HT1080 (cell line): ENCODE measurements at regions not wholly inside any gene's neighbourhood (a gene's known extent, or its start where the extent isn't known, plus 50 kb on each side); places are given as distances from the start of the nearest gene placed in this dataset.

ENCODE experiments used
- DNase-seq: peaks from one replicate; pipeline ENCODE4 v3.0.0-alpha.2; 2015; ENCODE audit warnings: low read depth

DNA sequence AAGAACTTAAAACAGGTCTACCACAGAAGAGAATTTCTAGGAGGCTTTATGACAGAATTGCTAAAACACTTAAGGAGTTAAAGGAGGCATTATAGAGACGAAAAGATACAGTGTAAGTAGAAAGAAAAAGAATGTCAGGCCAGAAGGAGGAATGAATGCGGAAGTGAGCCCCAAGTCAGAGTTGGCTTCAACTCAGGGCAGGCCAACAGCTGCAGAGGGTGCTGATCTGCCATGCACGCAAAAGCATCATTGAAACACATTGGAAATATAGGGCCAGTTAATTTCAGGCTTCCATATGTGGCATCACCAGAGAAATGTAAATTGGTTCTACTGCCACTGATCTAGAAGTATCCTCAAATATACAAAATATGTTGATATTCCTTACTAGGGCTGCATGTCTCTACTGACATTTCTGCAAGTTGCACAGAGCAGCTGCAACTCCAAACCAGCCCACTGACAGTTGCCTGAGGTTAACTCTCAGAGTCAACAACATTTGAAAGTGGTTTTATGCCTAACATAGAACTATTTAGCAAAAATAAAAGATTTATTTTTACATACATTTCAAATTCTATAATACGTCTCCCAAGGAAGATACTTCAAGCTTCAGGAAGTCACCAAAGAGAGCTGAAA lies 324.1 kb downstream of the C11orf87 start:
- no peak for DNase-seq

DNA sequence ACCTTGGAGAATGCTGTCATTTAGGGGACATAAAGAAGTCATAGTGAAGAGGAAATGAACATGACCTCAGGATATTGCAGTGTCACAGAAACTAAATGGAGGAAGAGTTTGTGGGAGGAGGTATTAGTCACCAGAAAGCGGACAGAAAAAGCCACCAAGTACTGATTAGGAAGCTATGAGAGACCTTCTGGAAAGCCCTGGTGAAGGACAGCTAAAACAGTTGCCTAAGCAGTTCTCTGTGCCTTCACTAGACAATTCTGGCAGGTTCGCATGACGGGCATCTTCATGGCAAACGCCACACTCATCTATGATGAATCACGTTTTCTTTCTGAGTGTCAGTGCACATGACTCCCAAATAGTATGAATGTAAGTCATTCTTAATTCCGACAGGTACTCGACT lies 325.8 kb downstream of the C11orf87 start:
- DNase-seq: peak; percentile 68

DNA sequence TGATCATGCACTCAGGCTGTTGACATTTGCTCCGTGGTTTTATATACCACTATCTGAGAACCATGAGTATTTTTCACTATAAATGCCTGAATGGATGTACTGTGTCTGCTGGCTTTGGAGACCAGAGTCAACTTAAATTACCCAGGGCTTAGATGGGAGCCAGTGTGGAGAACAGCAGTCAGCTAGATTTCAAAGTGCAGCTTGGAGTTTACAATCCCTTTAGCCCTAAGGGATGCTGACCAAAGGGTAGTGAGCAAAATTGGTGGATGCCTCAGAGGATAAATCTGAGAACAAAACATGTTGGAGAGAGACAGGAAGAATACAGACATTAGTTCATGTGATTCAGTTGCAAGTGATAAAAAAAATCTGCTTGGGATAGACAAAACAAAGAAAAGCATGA lies 327.5 kb downstream of the C11orf87 start:
- DNase-seq: no peak

DNA sequence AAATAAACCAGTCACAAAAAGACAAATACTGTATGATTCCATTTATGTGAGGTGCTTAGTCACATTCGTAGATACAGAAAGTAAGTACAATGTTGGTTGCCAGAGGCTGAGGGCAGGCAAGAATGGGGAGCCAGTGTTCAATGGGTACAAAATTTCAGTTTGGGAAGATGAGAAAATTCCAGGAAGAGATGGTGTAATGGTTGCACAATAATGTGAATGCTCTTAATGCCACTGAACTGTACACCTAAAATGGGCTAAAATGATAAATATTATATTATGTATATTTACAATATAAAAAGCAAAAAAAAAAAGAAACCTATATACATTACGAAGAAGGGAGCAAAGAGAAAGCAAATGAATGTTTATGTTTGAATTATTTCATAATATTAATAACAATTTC lies 329.0 kb downstream of the C11orf87 start:
- DNase-seq: no peak

DNA sequence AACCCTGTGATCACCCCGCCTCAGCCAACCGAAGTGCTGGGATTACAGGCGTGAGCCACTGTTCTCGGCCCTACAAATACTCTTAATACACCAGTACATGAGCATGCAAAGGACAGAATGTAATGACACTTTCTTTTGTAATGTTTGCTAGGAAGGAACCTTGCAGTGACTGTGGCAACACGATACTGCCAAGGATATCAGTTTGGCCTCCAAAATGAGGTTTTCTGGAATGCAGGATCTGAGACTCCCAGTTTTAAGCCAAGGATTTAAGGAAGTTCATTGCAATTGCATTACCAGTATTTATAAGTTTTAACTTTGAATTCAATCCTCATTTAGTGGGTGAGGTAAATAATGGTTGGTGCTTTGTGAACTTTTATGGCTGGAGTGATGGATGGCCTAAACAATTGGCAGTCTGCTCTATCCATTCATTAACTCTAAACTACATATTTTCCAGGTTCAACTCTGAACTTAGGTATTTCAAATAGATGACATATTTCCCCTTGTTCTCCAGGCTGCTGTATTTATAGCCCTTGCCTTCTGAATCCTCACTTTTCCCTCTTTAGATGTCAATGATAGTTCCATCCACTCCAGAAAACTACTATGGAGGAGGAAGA lies 330.3 kb downstream of the C11orf87 start:
- DNase-seq: no peak

DNA sequence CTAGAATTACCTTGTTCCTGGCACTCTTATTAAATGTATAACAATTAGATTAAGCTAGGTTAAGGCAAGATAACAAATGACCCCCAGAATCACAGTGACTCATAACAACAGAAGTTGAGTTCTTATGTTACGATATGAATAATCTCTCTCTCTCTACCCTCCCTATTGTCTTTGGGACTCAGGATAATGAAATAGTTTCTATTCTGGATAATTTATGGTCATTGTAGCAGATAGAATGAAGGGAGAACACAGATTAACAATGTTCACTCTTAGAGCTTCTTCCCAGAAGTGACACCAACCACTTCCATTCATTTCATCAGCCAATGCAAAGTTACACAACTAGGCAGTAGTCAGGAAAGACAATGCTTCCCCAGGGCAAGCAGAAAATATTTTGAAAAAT lies 334.5 kb downstream of the C11orf87 start:
- DNase-seq: no peak

DNA sequence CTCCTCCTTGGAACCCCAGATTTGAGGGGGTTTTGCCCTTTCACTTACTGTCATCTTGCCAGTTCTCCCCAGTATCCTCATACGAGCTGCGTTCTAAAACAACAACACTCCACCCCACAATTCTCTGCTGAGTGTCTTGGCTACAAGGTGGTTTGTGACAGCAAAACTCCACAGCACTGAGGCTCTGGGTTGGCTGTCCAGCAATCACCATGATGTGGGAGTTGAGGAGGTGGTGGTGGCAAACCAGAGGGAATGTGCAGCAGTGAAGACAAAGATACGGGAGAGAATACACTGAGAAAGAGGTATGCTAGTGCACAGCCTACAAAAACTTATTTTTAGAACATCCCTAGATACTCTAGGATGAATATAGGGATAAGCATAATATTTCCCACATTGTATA lies 335.0 kb downstream of the C11orf87 start:
- DNase-seq: no peak

DNA sequence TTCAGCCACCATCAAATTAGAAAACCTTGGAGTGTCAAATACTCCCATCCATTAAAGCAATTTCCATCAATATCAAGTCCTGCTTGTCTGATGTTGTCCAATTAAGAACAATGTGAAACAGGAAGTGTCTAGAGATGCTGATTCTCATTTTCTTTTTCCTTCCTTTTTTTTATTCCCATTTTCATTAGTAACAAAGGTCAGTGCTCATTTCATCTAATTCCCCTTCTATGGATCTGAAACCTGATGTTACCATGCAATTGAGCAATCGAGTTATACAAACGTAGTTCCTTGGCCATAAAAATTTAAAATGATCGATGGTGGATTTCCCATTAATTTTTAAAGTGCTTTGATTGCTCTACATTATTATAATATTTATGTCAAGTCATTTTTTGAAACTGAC lies 330.6 kb upstream of the ZC3H12C start:
- DNase-seq: no peak

DNA sequence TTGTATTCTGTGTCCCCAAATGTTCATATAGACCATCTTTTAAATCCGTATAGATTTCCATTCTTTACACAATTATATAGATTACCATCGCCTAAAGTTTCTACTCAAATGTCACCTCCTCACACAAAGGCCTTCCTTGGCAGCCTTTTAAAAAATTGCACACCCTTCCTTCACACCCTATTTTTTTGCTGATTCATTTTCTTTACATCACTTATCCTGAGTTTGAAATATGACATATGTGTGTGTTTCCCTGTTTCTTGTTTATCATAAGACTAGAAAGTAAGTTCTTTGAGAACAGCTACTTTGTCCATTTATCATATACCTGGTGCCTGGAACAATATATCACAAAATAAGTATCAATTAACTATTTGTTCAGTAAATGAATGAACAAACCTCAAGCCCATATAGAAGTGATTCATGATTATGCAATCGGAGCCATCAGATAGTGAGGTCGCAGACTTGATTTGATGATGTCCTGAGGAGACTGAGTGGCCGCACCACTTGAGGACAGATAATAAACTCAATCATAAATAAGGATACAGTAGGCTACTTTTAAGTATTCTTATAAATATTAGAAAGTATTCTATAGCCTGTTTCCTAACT lies 327.4 kb upstream of the ZC3H12C start:
- no peak for DNase-seq

DNA sequence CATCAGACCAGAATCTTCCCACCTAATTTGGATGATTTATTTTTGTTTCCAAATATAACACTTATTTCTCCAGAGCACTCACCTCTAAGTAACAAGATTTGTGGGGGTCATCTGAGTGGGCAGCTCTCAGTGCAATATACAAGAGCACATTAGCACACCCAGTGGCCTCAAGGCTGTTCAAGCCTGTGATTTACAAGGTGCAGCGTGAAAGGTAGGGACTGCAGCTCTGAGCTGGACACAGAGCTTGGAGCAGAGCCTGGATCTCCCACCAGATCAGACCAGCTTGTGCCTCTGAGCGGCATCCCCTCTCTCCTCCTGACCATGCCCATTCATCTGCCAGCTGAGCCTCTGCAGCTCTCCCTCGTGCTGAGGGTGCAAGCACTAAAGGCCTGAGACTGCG lies 323.3 kb upstream of the ZC3H12C start:
- DNase-seq: no peak

DNA sequence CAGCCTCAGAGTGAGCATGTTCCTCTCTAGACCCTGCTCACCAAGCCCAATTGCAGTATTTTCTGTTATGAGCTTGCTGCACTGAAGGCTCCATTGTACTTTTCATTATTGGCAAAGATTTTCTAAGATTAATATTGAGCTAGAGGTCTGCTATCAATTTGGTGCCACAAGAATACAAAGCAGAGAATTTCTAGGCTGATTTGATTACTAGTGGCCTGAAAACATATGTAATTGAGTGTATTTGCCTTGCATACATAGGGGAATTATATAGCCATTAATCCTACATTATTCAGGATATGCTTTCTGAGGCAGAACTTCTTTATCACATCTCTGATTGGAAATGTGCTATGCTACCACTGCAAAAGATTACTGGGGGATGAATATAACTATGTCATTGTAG lies 322.9 kb upstream of the ZC3H12C start:
- no peak for DNase-seq

DNA sequence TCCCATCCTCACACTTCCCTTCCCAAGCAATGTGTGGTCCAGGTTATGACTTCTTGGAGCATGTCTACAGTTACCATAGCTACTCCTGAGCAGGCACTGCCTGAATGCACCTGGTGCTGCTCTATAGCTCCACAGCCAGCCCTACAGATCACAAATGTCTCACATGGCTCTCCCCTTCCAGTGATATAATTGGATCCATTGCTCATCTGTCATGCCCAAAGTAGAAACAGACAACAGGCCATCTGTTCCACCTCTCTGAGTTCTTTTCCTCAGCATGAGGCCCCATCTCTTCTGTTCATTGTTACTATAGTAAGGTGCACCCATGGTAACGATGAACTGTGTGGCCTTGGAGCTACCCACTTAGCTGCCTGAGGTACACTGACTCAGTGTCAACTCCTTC lies 320.3 kb upstream of the ZC3H12C start:
- DNase-seq: no peak

DNA sequence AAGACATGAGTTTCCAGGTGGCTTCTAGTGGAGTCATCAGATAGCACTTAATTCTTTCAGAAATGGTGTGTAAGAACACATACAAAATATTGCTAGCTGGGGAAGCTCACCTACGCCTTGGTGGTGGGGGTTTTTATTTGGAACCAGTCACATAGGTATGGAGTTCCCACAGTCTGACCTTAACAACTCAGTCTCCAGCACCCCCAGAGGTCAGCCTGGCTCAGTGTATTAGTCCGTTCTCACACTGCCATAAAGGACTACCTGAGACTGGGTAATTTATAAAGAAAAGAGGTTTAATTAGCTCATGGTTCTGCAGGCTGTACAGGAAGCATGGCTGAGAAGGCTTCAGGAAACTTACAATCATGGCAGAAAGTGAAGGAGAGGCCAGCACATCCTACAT lies 317.5 kb upstream of the ZC3H12C start:
- no peak for DNase-seq

DNA sequence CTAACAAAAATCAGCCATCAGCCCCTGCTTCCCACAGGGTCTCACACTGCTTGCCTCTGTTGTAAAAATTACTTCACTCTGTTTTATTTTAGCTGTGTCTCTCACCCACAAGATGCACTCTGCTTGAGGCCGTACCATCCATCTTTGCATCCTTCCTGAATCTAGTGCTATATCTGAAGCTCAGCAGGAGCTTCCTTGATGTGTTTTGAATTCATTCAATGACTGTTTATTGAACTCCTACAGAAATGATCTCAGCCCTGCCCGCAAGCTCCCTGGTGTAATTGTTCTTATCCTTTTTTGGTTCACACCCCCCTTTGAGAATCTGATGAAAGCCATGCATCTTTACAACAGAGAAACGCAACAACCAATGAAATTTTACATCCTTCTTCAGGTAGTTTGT lies 310.2 kb upstream of the ZC3H12C start:
- DNase-seq: no peak

DNA sequence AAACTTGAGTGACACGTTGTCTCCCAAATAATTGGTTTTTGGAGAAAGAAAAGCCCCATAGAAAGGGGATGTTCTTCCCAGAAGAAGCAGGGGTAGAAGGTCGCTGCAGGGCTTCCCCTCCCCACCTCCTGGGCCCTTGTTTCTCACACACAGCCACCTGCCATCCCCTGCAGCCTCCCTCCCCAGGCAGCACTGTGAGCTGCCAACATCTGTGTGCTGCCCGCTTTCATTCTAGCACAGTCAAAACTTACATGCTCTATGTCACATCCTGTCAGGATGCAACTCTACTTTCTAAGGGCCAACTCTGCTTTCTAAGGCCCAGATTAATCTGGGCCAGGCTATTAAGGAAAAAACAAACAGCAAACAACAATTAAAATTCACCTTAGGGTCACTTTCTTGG lies 309.4 kb upstream of the ZC3H12C start:
- no peak for DNase-seq

DNA sequence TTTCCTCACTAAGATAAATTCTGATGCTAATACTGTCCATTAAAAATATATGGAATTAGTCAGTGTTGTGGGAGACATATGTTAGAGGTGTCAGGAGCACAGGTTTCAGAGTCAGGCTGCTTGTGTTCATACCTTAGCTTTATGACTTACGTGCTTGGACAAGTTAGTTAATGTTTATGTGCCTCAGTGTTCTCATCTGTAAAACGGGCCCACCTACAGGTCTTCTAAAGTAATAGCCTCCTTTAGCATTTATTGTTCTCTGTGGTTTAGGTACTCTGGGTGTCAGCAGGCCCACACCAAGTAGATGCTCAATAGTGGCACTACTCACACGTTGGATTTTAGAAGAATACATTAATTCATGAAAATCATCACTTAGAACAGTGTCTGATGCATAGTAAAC lies 308.7 kb upstream of the ZC3H12C start:
- DNase-seq: no peak

DNA sequence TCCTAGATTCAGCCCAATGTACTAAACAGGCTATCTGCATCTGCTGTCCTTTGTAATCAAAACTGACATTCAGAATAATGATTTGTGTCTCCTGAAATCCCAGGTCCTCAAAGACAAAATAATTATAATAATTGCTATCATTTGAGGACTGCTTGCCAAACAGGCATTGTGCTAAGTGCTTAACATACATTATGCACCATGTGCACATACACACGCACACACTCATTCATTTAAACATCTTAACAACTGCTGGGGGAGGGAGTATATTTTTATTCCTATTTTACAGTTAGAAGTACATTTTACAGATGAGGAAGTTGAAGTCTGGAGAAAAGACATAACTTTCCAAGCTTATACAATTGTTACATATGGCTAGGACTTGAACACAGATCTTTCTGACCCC lies 308.0 kb upstream of the ZC3H12C start:
- DNase-seq: no peak

DNA sequence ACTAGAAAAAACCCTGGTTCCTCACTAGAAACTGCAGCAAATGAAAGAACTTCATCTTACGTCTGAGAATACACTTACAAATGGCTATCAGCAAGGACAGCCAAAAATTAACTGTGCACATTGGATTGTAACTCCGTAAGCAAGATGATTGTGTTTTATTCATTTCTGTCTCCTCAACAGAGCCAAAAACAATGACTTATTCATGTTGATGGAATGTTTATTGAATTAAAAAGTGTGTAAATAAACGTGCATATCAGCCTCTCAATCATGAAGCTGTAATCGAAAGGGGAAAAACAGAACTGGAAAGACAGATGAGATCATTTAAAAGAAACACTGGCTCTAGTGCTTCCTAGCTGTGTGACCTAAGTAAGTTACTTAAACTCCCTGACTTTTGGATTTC lies 307.5 kb upstream of the ZC3H12C start:
- DNase-seq: no peak

DNA sequence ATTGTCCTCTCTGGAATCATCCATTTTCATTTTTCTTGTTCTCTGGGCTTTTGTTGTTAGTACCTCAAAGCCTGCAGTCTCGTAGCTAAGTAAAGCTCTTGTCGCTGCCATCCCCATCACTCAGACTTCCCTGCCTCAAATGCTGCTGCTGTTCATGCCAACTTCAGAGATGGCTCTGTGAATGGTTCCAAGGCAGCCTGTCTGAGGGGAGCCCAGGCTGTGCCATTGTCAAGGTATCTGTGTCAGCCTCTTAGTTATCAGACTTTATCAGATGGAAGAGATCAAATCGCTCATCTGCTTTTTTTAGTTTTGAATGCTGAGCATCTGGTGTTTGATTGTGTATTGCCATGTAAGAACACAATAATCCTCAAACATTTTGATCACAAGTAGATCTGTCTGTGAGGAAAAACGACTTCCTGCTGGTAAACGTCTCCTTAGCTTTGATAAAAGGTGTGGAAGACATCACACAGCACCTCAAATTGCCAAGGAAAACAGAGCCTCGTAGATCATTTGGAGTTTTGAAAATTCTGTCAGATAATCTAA lies 304.2 kb upstream of the ZC3H12C start:
- no peak for DNase-seq

DNA sequence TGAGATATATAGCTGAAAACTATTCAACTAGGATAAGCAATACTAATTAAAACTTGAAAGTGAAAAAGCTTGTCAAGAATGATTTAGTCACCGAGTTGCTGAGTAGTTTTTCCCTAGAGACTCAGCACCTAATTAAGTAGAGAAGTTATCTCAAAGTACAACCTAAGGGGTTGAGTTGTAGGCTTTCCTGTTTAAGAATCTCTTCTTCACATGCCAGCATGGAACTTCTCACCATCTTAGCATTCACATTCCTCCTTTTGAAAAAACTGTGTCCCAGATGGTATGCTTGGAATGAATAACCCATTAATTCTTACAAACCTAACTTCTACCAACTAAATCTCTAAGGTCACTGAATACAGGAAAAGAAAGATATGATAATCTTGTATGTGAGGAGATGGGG lies 303.3 kb upstream of the ZC3H12C start:
- DNase-seq: no peak

DNA sequence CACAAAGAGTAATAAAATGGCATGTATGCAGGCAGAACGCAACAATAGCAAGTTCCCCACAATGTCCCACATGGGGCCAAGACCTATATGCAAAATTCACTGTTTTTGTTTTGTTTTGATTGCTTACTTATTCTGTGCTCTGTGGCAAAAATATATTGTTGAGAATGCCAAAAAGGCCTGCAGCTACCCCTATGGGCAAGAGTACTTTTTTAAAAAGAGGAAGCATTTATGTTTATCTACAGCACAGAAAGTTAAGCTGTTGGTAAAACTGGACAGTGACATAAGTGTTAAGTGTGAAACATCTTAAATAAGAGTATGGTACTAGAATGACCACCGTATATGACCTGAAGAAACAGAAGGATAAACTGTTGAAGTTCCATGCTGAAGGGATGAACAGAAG lies 301.9 kb upstream of the ZC3H12C start:
- DNase-seq: no peak

DNA sequence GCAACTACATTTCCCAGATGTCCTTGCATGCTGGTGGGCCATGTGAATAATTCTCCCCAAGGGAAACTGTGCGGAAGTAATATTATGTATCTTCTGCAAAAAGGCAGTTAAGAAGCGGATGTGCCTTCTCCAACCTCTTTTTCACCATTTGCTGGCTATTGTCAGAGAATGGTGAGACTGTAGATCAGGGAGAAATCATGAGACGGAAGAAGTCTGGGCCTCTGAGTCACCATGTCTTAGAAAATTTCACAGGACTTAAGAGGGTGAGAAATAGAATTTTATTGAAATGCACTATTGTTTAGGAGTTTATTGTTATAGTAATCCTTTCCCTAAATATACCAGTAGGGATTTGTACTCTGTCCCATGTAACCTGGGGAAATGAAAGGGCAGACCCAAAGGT lies 298.7 kb upstream of the ZC3H12C start:
- DNase-seq: peak; percentile 20

DNA sequence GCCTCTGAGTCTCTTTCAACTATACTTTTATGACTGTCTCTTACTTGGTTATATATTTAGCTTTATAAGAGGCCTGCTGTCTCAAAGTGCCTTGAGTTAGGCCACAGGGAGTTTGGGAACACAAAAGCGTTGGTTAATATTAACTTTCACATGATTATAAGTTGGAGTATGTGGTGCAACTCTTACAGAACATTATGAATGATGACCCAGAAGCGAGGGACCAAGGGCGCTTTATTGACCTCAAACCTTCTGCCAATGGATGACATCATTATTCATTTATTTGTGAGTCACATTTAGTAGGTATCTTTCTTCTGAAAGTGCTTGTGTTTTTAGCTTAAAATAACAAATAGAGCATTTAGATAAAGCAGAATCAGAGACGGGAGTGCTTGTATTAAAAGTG lies 298.0 kb upstream of the ZC3H12C start:
- DNase-seq: no peak
